B cell (primary cell): ENCODE measurements at regions not wholly inside any gene's neighbourhood (a gene's known extent, or its start where the extent isn't known, plus 50 kb on each side); places are given as distances from the start of the nearest gene placed in this dataset.

Experiments
- CTCF ChIP-seq: fragments of 200-600 bp; IDR thresholded peaks from one replicate; pipeline ENCODE4 v1.8.0; 2022; ENCODE audit warnings: antibody characterized with exemption, mild to moderate bottlenecking
- EZH2 ChIP-seq: IDR thresholded peaks from 2 replicates; pipeline ENCODE4 v1.6.1; 2012; ENCODE audit warnings: borderline replicate concordance, low read depth, mild to moderate bottlenecking, moderate library complexity, low read length; ENCODE audit not compliant: insufficient read depth, poor library complexity, severe bottlenecking

GRCh38 chr18:1246827-1247226 lies 342.2 kb downstream of the ADCYAP1 start:
- TF ChIP-seq CTCF = no peak
- TF ChIP-seq EZH2 = no peak
